Left lung (tissue), 4 donors: ENCODE measurements at regions not wholly inside any gene's neighbourhood (a gene's known extent, or its start where the extent isn't known, plus 50 kb on each side); places are given as distances from the start of the nearest gene placed in this dataset.

Experiments
- ATAC-seq: fragments of 200-7000 bp; cut with Tn5 transposase; one replicate; pipeline ENCODE4 v1.9.1; 2020; ENCODE audit warnings: moderate library complexity
- DNase-seq, 4 donors: peaks; one replicate each; pipeline ENCODE4 v3.0.0-alpha.2; 2013 to 2020
- H3K27ac ChIP-seq, 2 donors: fragments of 200-600 bp; sonication (generic) in 1 of 2; one replicate each; pipeline versions ENCODE4 v1.5.0 to v1.8.0; 2020 to 2021
- H3K27me3 ChIP-seq, 2 donors: fragments of 200-600 bp; sonication (generic) in 1 of 2; one replicate each; pipeline versions ENCODE4 v1.5.0 to v1.8.0; 2020 to 2021
- H3K36me3 ChIP-seq, 2 donors: fragments of 200-600 bp; sonication (generic) in 1 of 2; one replicate each; pipeline versions ENCODE4 v1.5.0 to v1.8.0; 2020 to 2021
- H3K4me1 ChIP-seq, 2 donors: fragments of 200-600 bp; one replicate each; pipeline ENCODE4 v1.8.0; 2021
- H3K4me3 ChIP-seq, 2 donors: fragments of 200-600 bp; sonication (generic) in 1 of 2; one replicate each; pipeline versions ENCODE4 v1.5.0 to v1.8.0; 2020 to 2021; ENCODE audit warnings: mild to moderate bottlenecking in 1 of 2
- H3K9me3 ChIP-seq, 2 donors: fragments of 200-600 bp; sonication (generic) in 1 of 2; one replicate each; pipeline versions ENCODE4 v1.5.0 to v1.8.0; 2020 to 2021
- intact Hi-C, 2 donors: fragments of 100-400 bp; cut with DNase I; formaldehyde crosslinking; loops; one replicate each; pipeline versions ENCODE4 v1.11.2 to v1.14.2; 2022
- TF ChIP-seq, protein P1 (sequence below), 2 donors: fragments of 200-600 bp; sonication (generic) in 1 of 2; IDR thresholded peaks; one replicate each; pipeline versions ENCODE4 v1.5.0 to v1.8.0; 2021; ENCODE audit warnings: antibody characterized with exemption in 2 of 2
- donor health status: DM: no; HTN: yes; CAD: no.
- donor health status: DM: no; HTN: no; CAD: no.

DNA sequence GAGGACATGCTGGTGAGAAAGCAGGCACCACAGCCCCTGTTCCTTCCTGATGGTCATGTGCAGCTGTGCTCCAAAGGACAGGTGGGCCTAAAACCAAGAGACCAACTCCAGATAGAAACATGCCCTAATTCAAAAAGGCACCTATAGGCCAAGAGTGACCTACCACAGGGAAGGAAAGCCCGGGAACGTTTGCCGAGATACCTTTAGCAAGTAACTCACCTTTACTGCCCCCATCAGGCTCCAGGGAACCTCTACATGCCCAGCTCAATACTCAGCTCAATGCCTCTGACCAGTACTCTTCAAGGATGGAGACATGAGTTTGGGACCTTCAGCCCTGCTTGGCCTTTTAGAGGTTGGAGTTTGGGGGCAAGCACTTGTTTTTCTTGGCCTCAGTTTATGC is 172.8 kb upstream of the FSTL4 start:
- ATAC-seq (no peak), DNase-seq (no peak)
- H3K27ac ChIP-seq: no peak overlapping the region
- H3K4me3 ChIP-seq: no peak overlapping the region
- no peaks in the 10 kb centered on the region for H3K9me3 ChIP-seq
- no peaks in the 10 kb centered on the region for H3K4me1 ChIP-seq
- no peaks in the 10 kb centered on the region for H3K36me3 ChIP-seq
- H3K27me3 ChIP-seq: no peaks in the 10 kb centered on the region
- TF ChIP-seq, protein P1, sequence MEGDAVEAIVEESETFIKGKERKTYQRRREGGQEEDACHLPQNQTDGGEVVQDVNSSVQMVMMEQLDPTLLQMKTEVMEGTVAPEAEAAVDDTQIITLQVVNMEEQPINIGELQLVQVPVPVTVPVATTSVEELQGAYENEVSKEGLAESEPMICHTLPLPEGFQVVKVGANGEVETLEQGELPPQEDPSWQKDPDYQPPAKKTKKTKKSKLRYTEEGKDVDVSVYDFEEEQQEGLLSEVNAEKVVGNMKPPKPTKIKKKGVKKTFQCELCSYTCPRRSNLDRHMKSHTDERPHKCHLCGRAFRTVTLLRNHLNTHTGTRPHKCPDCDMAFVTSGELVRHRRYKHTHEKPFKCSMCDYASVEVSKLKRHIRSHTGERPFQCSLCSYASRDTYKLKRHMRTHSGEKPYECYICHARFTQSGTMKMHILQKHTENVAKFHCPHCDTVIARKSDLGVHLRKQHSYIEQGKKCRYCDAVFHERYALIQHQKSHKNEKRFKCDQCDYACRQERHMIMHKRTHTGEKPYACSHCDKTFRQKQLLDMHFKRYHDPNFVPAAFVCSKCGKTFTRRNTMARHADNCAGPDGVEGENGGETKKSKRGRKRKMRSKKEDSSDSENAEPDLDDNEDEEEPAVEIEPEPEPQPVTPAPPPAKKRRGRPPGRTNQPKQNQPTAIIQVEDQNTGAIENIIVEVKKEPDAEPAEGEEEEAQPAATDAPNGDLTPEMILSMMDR (IDR thresholded peaks at IDR 0.05): no peak
- intact Hi-C loops: no loop called here

DNA sequence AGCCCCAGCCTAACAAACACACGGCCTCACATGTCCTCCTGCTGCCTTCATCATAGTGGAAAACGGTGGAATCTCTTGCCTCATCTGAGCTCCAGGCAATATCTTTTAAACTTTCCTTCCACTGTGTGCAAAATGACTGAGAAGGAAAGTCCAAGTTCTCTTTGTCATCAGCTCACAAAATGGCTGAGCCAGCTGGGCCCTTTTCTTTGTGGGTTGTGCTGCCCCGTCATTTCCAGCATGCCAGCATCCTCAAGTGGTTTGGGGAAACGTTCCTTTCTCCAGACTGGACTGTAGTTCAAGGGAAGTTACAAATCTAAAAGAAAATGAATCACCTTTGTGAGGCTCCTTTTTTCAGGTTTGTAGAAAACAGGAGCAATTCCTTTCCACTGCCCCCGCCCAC is 171.1 kb upstream of the FSTL4 start:
- Histone ChIP-seq H3K9me3 (no peaks in the 10 kb centered on the region), H3K36me3 (no peaks in the 10 kb centered on the region), H3K4me3 (no peak overlapping the region), H3K27me3 (no peaks in the 10 kb centered on the region), H3K4me1 (no peaks in the 10 kb centered on the region), H3K27ac (no peak overlapping the region)
- ATAC-seq (no peak), DNase-seq (no peak)
- TF ChIP-seq, protein P1 (IDR thresholded peaks at IDR 0.05): no peak
- intact Hi-C loops: no loop called here

DNA sequence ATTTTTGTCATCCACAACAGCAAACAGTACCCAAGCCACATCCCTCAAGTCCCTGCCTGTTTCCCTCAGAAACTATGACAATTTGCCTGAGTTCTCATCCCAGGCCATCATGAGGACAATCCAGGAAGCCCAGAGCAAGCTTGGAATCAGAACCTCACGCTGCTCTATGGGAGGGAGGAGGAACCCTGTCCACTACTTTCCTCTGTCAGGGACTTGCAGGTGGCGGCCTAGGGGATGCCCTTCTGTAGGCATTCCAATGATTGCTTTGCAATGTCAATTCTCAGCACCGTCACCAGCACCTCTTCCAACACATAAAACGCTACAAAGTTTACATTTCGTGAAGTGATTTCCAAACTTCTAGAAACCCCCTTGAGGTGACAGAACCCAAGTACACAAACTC is 170.4 kb upstream of the FSTL4 start:
- TF ChIP-seq, protein P1 (IDR thresholded peaks at IDR 0.05): no peak
- Histone ChIP-seq H3K36me3 (no peaks in the 10 kb centered on the region), H3K27ac (no peak overlapping the region), H3K9me3 (no peaks in the 10 kb centered on the region), H3K4me1 (no peaks in the 10 kb centered on the region), H3K27me3 (no peaks in the 10 kb centered on the region), H3K4me3 (no peak overlapping the region)
- ATAC-seq: no peak
- DNase-seq: no peak
- intact Hi-C loops: no loop called here

DNA sequence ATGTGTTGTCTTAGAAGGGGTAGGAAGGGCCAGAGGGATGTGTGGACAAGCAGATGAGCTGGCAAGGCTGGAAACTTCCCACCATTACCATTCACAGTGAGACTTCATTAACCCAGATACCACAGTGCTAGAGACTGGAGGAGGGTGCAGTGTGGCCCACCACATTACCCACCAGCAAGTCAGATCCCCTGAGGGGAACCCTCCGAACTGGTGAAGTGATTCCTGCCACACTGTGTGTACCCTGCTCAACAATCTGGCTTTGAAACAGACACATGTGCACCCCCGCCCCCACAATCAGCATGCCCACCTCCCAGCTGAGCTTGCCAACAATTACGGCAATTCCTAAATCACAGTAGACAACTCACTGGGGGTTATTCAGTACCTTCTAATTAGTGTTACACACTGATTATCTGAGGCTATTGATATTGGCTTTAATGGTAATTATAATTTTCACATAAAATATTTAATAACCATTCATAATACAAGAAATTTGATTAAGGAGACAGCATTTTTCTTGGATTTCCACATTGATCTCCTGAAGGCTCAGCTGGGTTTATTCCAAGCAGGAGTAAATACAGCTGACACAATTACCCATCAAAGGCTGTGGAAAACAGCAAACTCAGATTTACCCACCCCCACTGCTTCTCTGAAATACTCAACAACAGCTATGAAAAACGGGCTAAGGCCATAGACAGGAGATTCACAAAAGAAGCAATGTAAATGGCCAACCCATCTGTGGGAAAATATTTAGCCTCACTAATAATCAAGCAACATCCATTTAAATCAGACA is 169.3 kb upstream of the FSTL4 start:
- H3K4me1 ChIP-seq: no peaks in the 10 kb centered on the region
- DNase-seq (no peak), ATAC-seq (no peak)
- intact Hi-C loops: no loop called here
- H3K36me3 ChIP-seq: no peaks in the 10 kb centered on the region
- no peak overlapping the region for H3K4me3 ChIP-seq
- no peaks in the 10 kb centered on the region for H3K9me3 ChIP-seq
- H3K27me3 ChIP-seq: no peaks in the 10 kb centered on the region
- TF ChIP-seq, protein P1 (IDR thresholded peaks at IDR 0.05): no peak
- H3K27ac ChIP-seq: no peak overlapping the region

DNA sequence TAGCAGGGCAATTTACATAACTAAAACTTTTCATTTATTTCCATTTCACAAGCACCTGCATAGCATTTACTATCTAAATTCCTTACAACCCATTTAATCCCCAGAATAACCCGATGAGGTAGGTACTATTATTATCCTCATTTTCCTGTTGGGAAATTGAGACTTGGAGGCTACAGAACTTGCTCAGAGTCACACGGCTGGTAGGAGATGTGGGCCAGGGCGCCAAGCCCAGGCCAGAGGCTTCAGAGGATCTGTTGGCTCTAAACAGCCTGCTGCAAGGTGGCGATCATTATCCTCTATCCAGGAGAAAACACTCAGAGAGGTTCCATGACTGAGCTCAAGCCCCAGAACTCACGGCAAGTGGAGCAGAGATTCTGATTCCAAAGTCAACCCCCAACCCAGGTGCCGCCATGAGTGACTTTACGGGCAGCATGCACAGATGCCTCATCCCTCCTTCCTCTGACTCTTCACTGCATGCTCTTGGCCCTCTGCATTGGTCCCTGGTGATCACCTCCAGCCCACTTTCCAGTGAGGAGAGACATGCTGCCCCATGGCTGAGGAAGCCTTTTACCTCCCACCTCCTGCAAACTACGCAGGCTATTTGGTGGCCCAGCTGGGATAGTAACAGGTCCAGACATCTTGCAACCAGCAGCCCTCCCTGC is 168.4 kb upstream of the FSTL4 start:
- Histone ChIP-seq H3K27me3 (no peaks in the 10 kb centered on the region), H3K36me3 (no peaks in the 10 kb centered on the region), H3K9me3 (no peaks in the 10 kb centered on the region), H3K27ac (no peak overlapping the region), H3K4me1 (no peaks in the 10 kb centered on the region), H3K4me3 (no peak overlapping the region)
- intact Hi-C loops: no loop called here
- no peak for ATAC-seq
- no peak for DNase-seq
- TF ChIP-seq, protein P1 (IDR thresholded peaks at IDR 0.05): no peak
